GM19467 (cell line): ENCODE measurements at regions not wholly inside any gene's neighbourhood (a gene's known extent, or its start where the extent isn't known, plus 50 kb on each side); places are given as distances from the start of the nearest gene placed in this dataset.
"Not testable (repeated sequence)": the region's sequence is repeated elsewhere in the genome, so short reads cannot be mapped to it uniquely, and the experiment has no call there.

Experiments
- ATAC-seq: cut with Tn5 transposase; IDR thresholded peaks from one replicate; pipeline ENCODE4 v1.9.1; 2021; ENCODE audit warnings: mild to moderate bottlenecking, moderate library complexity; ENCODE audit not compliant: unreplicated experiment

GRCh38 chr3:167008791-167009190, 371.3 kb downstream of the ZBBX start:
- no peak for ATAC-seq

GRCh38 chr3:167001374-167001773, 378.7 kb downstream of the ZBBX start:
- ATAC-seq: no peak

GRCh38 chr3:166993015-166993630, 387.0 kb downstream of the ZBBX start:
- ATAC-seq: no peak

- no peak for ATAC-seq
Measured at GRCh38 chr3:166986000-166986399, 394.1 kb downstream of the ZBBX start.

- not testable (repeated sequence) for ATAC-seq
Measured at GRCh38 chr3:166975796-166976195, 404.3 kb downstream of the ZBBX start.

- not testable (repeated sequence) for ATAC-seq
Measured at GRCh38 chr3:166967714-166968113, 412.4 kb downstream of the ZBBX start.

- no peak for ATAC-seq
Measured at GRCh38 chr3:166962911-166963310, 417.2 kb downstream of the ZBBX start.

GRCh38 chr3:166957121-166957520, 423.0 kb downstream of the ZBBX start:
- ATAC-seq: no peak

- no peak for ATAC-seq
Measured at GRCh38 chr3:166955201-166955939, 424.7 kb downstream of the ZBBX start.

- ATAC-seq: no peak
Measured at GRCh38 chr3:166934879-166935278, 445.2 kb downstream of the ZBBX start.

GRCh38 chr3:166917437-166917836, 462.7 kb downstream of the ZBBX start:
- ATAC-seq: no peak

GRCh38 chr3:166902374-166902773, 477.7 kb downstream of the ZBBX start:
- no peak for ATAC-seq

GRCh38 chr3:166900866-166901577, 479.1 kb downstream of the ZBBX start:
- no peak for ATAC-seq

GRCh38 chr3:166897811-166898210, 482.3 kb downstream of the ZBBX start:
- ATAC-seq: no peak

GRCh38 chr3:166889241-166889640, 490.9 kb downstream of the ZBBX start:
- no peak for ATAC-seq

- no peak for ATAC-seq
Measured at GRCh38 chr3:166879661-166880060, 500.4 kb downstream of the ZBBX start.

GRCh38 chr3:166877971-166878370, 502.1 kb downstream of the ZBBX start:
- no peak for ATAC-seq

- ATAC-seq: no peak
Measured at GRCh38 chr3:166864473-166865467, 515.3 kb downstream of the ZBBX start.

- ATAC-seq: no peak
Measured at GRCh38 chr3:166860217-166860616, 519.9 kb downstream of the ZBBX start.

GRCh38 chr3:166844329-166844728, 535.8 kb downstream of the ZBBX start:
- ATAC-seq: no peak

- not testable (repeated sequence) for ATAC-seq
Measured at GRCh38 chr3:166842784-166843183, 537.3 kb downstream of the ZBBX start.
